GM18517 (cell line): ENCODE measurements at regions not wholly inside any gene's neighbourhood (a gene's known extent, or its start where the extent isn't known, plus 50 kb on each side); places are given as distances from the start of the nearest gene placed in this dataset.

Source experiments
- ATAC-seq: cut with Tn5 transposase; IDR thresholded peaks from one replicate; pipeline ENCODE4 v1.9.1; 2021; ENCODE audit warnings: mild to moderate bottlenecking, moderate library complexity; ENCODE audit not compliant: unreplicated experiment

DNA sequence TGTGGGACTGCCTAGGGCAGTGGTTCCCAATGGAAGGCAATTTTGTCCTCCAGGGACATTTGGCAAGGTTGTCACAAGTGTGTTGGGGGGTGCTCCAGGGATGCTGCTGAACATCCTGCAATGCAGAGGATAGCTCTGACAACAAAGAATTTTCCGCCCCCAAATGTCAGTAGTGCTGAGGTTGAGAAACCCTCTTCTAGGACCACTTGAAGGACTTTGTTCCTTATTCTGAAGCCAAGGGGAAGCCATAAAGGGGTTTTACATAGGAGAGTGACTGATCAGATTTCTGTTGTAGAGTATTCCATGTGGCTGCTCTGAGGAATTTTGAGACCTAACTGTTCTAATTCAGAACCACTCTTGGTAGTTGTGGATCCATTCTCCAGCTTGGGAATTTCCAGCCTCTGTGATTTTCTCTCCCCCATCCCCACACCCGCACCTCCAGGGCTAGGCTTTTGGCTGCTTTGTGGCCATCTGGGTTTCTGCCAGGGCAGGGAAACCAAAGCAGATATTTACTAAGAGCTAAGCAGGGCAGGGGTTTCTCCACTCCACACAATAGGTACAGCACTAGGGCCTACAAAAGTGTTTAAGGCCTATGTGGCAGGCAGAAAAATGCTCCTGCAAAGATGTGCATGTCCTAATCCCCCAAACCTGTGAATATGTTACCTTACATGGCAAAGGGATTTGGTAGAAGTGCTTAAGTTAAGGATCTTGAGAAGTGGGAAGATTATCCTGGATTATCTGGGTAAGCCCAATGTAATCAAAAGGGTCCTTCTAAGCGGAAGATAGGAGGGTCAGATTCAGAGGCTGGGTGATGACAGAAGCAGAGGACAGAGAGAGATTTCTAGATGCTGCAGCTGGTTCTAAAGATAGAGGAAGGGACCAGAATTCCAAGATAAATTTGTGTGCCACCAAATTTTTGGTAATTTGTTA is 135.4 kb downstream of the TMEM17 start:
- ATAC-seq: no peak

GRCh38 chr2:62369541-62370202 is 136.3 kb downstream of the TMEM17 start:
- no peak for ATAC-seq

DNA sequence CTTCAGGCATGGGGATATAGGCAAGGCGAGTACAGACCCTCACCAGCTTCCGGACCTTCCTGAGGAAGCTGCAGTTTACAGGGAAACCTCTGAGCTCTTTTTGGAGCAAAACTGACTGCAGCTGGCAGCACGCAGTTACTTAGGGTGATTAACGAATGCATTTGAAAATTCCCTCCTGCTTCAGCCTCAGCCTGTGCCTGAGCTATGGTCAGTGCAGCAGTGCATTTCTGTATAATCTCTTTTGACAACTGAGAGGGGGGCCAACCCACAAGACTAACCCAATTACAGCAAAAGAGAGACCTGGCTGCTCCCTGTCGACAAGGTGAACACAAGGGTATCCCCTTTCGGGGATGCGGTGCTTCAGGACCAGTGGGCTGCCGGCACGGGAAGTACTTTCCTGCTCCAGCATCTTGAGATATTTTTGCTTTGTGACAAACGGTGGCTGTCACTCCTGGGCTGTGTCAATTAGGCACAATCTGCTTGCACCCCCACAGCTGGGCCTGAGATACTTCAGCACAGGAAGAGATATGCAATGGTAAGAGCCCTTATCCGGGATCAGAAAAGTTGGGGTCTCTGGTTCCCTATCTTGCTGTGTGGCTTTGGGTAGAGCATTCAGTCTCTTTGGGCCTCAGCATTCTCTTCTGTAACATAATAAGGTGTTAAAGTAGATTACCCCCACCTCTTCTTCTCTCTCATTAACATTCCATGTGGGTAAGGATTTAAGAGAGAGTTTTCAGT is 141.0 kb downstream of the TMEM17 start:
- ATAC-seq: no peak

- peak; percentile 84 for ATAC-seq
Observed at GRCh38 chr2:62363166-62363565, 142.8 kb downstream of the TMEM17 start.

- no peak for ATAC-seq
Observed at GRCh38 chr2:62362561-62362960, 143.4 kb downstream of the TMEM17 start.

DNA sequence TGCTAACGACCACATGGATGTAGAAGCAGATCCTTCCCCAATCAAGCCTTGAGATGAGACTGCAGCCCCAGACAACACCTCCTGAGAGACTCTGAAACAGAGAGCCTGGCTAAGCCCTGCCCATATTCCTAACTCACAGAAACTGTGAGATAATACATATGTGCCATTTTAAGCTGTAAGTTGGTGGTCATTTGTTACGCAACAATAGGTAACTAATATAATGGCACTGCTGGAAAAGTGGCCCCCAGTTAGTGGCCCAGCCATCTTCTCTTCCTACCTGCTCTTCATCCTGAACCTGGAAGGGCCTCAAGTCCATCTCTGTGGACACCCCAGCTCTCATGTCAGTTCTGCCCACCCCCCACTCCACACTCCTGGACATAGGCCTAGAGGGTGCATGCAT is 144.0 kb downstream of the TMEM17 start:
- no peak for ATAC-seq

GRCh38 chr2:62354771-62355561 is 151.0 kb downstream of the TMEM17 start:
- ATAC-seq: no peak

- no peak for ATAC-seq
Observed at GRCh38 chr2:62352031-62352430, 154.0 kb downstream of the TMEM17 start.

DNA sequence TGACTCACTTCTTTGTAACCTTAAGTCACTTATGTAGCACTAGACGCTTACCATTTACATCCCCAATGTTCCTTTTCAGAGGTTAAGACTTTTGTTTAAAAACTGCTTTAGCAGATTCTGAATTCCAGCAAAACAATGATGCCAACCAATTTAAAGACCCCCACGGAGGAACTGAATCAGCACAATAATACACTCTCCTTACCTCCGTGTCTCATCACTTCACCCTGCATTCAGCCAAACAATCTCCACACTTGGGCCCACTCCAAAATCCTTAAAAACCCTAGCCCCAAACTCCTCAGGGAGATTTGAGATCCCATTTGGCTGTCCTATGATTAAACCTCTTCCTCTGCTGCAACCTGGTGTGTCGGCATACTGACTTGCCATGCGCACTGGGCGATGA is 153.9 kb downstream of the B3GNT2 start:
- ATAC-seq: no peak

- peak; percentile 49 for ATAC-seq
Observed at GRCh38 chr2:62348700-62349099, 152.8 kb downstream of the B3GNT2 start.

GRCh38 chr2:62347563-62348270 is 151.8 kb downstream of the B3GNT2 start:
- ATAC-seq: no peak

- ATAC-seq: peak; percentile 84
Observed at GRCh38 chr2:62344472-62344871, 148.6 kb downstream of the B3GNT2 start.

GRCh38 chr2:62343636-62344337 is 147.9 kb downstream of the B3GNT2 start:
- no peak for ATAC-seq

- ATAC-seq: no peak
Observed at GRCh38 chr2:62343206-62343605, 147.3 kb downstream of the B3GNT2 start.

- ATAC-seq: no peak
Observed at GRCh38 chr2:62340994-62341484, 145.1 kb downstream of the B3GNT2 start.

- no peak for ATAC-seq
Observed at GRCh38 chr2:62339837-62340236, 143.9 kb downstream of the B3GNT2 start.

DNA sequence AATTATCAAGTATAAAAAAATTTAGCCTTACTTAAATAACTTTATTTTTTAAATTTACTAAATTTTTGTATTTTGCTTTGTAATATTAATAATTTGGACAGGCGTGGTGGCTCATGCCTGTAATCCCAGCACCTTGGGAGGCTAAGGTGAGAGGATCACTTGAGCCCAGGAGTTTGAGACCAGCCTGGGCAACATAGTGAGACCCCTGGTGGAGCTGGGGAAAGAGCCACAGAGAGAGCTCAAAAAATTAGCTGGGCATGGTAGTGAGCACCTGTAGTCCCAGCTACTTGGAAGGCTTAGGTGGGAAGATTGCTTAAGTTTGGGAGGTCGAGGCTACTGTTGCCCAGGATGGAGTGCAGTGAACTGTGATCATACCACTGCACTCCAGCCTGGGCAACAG is 143.5 kb downstream of the B3GNT2 start:
- no peak for ATAC-seq

DNA sequence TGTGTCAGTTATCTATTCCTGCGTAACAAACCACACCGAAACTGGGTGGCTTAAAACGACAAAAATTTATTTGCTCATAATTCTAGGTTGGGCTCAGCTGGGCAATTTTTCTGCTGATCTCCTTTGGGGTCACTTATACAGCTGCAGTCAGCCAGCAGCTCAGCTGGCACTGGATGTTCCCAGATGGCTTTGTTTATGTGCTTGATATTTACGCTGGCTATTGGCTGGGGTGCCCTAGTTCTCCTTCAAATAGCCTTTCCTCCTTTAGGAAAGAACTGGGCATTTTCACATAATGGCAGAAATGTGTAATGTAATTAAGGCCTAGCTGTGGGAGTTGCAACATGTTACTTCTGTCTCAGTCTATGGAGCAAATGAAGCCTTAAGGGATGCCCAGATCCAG is 142.2 kb downstream of the B3GNT2 start:
- ATAC-seq: no peak

GRCh38 chr2:62337403-62337802 is 141.5 kb downstream of the B3GNT2 start:
- ATAC-seq: no peak
